SIG-M5 treated with dmso at 0.1 percent for 504 hours (cell line): ENCODE measurements at regions not wholly inside any gene's neighbourhood (a gene's known extent, or its start where the extent isn't known, plus 50 kb on each side); places are given as distances from the start of the nearest gene placed in this dataset.
A peak's percentile ranks its signal among the peaks of the same experiment; 100 is the strongest.

Experiments
- DNase-seq: peaks from one replicate; lab custom pipeline; 2025; ENCODE audit not compliant: unreplicated experiment; lab: John Stamatoyannopoulos, UW

- no peak for DNase-seq
These were observed 124.9 kb upstream of the ANKRD55 start for GRCh38 chr5:56358046-56358445.

GRCh38 chr5:56357426-56357825 is 124.3 kb upstream of the ANKRD55 start:
- DNase-seq: no peak

GRCh38 chr5:56356836-56357160 is 123.7 kb upstream of the ANKRD55 start:
- DNase-seq: no peak

GRCh38 chr5:56356121-56356835 is 123.1 kb upstream of the ANKRD55 start:
- DNase-seq: no peak

GRCh38 chr5:56354836-56355235 is 121.7 kb upstream of the ANKRD55 start:
- no peak for DNase-seq

- DNase-seq: no peak
These were observed 119.9 kb upstream of the ANKRD55 start for GRCh38 chr5:56352808-56353590.

GRCh38 chr5:56350597-56351170 is 117.6 kb upstream of the ANKRD55 start:
- peak; percentile 49 for DNase-seq

GRCh38 chr5:56350011-56350596 is 117.0 kb upstream of the ANKRD55 start:
- DNase-seq: no peak

GRCh38 chr5:56349461-56349860 is 116.3 kb upstream of the ANKRD55 start:
- no peak for DNase-seq

- peak; percentile 82 for DNase-seq
These were observed 113.8 kb upstream of the ANKRD55 start for GRCh38 chr5:56346741-56347535.

GRCh38 chr5:56346044-56346710 is 113.0 kb upstream of the ANKRD55 start:
- no peak for DNase-seq

GRCh38 chr5:56345352-56345751 is 112.2 kb upstream of the ANKRD55 start:
- no peak for DNase-seq

GRCh38 chr5:56344594-56344993 is 111.5 kb upstream of the ANKRD55 start:
- DNase-seq: no peak

GRCh38 chr5:56343988-56344387 is 110.9 kb upstream of the ANKRD55 start:
- no peak for DNase-seq

GRCh38 chr5:56342616-56343015 is 109.5 kb upstream of the ANKRD55 start:
- DNase-seq: no peak

- no peak for DNase-seq
These were observed 107.3 kb upstream of the ANKRD55 start for GRCh38 chr5:56340196-56340980.

GRCh38 chr5:56339732-56340131 is 106.6 kb upstream of the ANKRD55 start:
- no peak for DNase-seq

- DNase-seq: no peak
These were observed 104.7 kb upstream of the ANKRD55 start for GRCh38 chr5:56337715-56338319.

GRCh38 chr5:56335212-56335611 is 102.1 kb upstream of the ANKRD55 start:
- no peak for DNase-seq
